ENCODE measurements at regions not wholly inside any gene's neighbourhood (a gene's known extent, or its start where the extent isn't known, plus 50 kb on each side); places are given as distances from the start of the nearest gene placed in this dataset.

- DNase-seq (ENCODE audit: low read depth, low spot score) = no peak
- no TSS peak for BruUV-seq (replicated peaks)
- in situ Hi-C loops (cut with HindIII; ENCODE audit: low pct_unique_long_range_greater_than_20kb, low sequenced_read_pairs) (no loop called here), intact Hi-C loops (cut with micrococcal nuclease; ENCODE audit: unreplicated experiment) (no loop called here)
- CTCF ChIA-PET = no interaction called here
- H3K4me3 ChIP-seq (ENCODE audit: low read depth in 2 of 2, low read length in 2 of 2) = no peak overlapping the region
- ATAC-seq = no peak
- TF ChIP-seq REST (IDR thresholded peaks at IDR 0.05; ENCODE audit: insufficient read depth in 1 of 2, low read depth in 2 of 2, low read length in 1 of 2) = no peak
- no peak for TF ChIP-seq TCF7L2 (IDR thresholded peaks at IDR 0.05; ENCODE audit: low read depth, low read length)
- TF ChIP-seq SIN3A (IDR thresholded peaks at IDR 0.05; ENCODE audit: borderline replicate concordance, insufficient read depth, low read depth, low read length) = no peak
- no peak for TF ChIP-seq POLR2AphosphoS5 (IDR thresholded peaks at IDR 0.05; ENCODE audit: low read depth, low read length)
- no peak for TF ChIP-seq CTCF (IDR thresholded peaks at IDR 0.05)
- no peaks in the 10 kb centered on the region for H3K36me3 ChIP-seq (ENCODE audit: control insufficient read depth, insufficient read depth, low read length)
- POLR2A ChIA-PET = no interaction called here
- H3K27ac ChIP-seq (ENCODE audit: low read length) = no peak overlapping the region
- H3K27me3 ChIP-seq (ENCODE audit: control insufficient read depth, insufficient read depth, low read length) = no peaks in the 10 kb centered on the region
- no peaks in the 10 kb centered on the region for H3K9me3 ChIP-seq (ENCODE audit: control insufficient read depth, insufficient read depth, low read depth, low read length)
- H3K4me1 ChIP-seq (ENCODE audit: control insufficient read depth, insufficient read depth, low read length) = no peaks in the 10 kb centered on the region
These were observed 79.8 kb downstream of the PDE6H start for GRCh38 chr12:15052691-15053090.

- Histone ChIP-seq H3K4me3 (ENCODE audit: low read depth in 2 of 2, low read length in 2 of 2) (no peak overlapping the region), H3K4me1 (ENCODE audit: control insufficient read depth, insufficient read depth, low read length) (no peaks in the 10 kb centered on the region), H3K27me3 (ENCODE audit: control insufficient read depth, insufficient read depth, low read length) (no peaks in the 10 kb centered on the region), H3K27ac (ENCODE audit: low read length) (no peak overlapping the region), H3K9me3 (ENCODE audit: control insufficient read depth, insufficient read depth, low read depth, low read length) (no peaks in the 10 kb centered on the region), H3K36me3 (ENCODE audit: control insufficient read depth, insufficient read depth, low read length) (no peaks in the 10 kb centered on the region)
- in situ Hi-C loops (cut with HindIII; ENCODE audit: low pct_unique_long_range_greater_than_20kb, low sequenced_read_pairs) (no loop called here), intact Hi-C loops (cut with micrococcal nuclease; ENCODE audit: unreplicated experiment) (no loop called here)
- no TSS peak for BruUV-seq (replicated peaks)
- DNase-seq (ENCODE audit: low read depth, low spot score) = no peak
- ATAC-seq = no peak
- POLR2A ChIA-PET = no interaction called here
- CTCF ChIA-PET = no interaction called here
- TF ChIP-seq SIN3A (IDR thresholded peaks at IDR 0.05; ENCODE audit: borderline replicate concordance, insufficient read depth, low read depth, low read length) (no peak), REST (IDR thresholded peaks at IDR 0.05; ENCODE audit: insufficient read depth in 1 of 2, low read depth in 2 of 2, low read length in 1 of 2) (no peak), CTCF (IDR thresholded peaks at IDR 0.05) (no peak), TCF7L2 (IDR thresholded peaks at IDR 0.05; ENCODE audit: low read depth, low read length) (no peak), POLR2AphosphoS5 (IDR thresholded peaks at IDR 0.05; ENCODE audit: low read depth, low read length) (no peak)
These were observed 83.4 kb downstream of the PDE6H start for GRCh38 chr12:15056218-15056617.
